ENCODE measurements at regions not wholly inside any gene's neighbourhood (a gene's known extent, or its start where the extent isn't known, plus 50 kb on each side); places are given as distances from the start of the nearest gene placed in this dataset.

DNA sequence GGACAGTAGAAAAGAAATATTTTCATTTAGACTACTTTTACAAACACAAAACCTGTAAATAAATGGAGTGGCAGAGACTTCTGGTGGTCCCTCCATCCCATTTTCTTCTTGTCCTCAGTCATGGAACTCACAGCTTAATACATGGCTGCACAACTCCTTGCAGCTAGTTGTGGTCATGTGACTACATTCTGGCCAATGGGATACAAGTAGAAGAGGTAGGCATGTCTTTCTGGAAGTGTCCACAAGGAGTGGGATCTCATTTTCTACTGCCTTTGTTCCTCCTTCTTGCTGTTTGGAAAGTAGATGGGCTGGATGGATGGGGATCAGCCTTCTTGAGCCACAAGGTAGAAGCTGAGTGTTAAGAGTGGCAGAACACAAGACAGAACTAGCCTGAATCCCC is 555.8 kb downstream of the SATB2 start:
- Histone ChIP-seq H3K9me3 (no peaks in the 10 kb centered on the region), H3K27ac (no peak overlapping the region), H3K27me3 (no peaks in the 10 kb centered on the region), H3K4me3 (no peak overlapping the region), H3K4me1 (no peaks in the 10 kb centered on the region), H3K36me3 (no peaks in the 10 kb centered on the region)
- no peak for DNase-seq
- no peak for ATAC-seq
- TF ChIP-seq, protein P1, sequence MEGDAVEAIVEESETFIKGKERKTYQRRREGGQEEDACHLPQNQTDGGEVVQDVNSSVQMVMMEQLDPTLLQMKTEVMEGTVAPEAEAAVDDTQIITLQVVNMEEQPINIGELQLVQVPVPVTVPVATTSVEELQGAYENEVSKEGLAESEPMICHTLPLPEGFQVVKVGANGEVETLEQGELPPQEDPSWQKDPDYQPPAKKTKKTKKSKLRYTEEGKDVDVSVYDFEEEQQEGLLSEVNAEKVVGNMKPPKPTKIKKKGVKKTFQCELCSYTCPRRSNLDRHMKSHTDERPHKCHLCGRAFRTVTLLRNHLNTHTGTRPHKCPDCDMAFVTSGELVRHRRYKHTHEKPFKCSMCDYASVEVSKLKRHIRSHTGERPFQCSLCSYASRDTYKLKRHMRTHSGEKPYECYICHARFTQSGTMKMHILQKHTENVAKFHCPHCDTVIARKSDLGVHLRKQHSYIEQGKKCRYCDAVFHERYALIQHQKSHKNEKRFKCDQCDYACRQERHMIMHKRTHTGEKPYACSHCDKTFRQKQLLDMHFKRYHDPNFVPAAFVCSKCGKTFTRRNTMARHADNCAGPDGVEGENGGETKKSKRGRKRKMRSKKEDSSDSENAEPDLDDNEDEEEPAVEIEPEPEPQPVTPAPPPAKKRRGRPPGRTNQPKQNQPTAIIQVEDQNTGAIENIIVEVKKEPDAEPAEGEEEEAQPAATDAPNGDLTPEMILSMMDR (IDR thresholded peaks at IDR 0.05): no peak
- intact Hi-C loops (cut with DNase I): no loop called here

DNA sequence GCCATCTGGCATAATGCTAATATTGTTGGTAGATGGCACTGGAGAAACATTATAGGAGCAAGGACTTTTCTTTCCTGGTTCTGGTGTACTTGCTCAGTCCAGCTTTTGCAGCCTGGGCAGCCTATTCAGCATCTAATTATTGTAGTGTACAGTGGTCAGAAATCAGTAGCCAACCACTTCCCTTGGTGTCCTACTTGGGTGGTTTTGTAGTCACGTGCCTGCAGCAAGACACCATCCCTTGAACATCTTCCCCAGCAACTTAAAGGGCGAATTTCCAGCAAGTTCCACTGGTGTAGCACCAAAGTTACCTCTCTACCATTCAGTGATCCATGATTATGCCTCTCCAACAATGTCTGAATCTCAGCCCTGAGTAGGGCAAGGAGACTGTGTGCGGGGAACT is 557.6 kb downstream of the SATB2 start:
- H3K27me3 ChIP-seq: no peaks in the 10 kb centered on the region
- H3K4me1 ChIP-seq: no peaks in the 10 kb centered on the region
- 74 to 77% methylated on average over 3 of the region's 3 CpGs for WGBS, 2 donors
- TF ChIP-seq, protein P1 (IDR thresholded peaks at IDR 0.05): no peak
- ATAC-seq (no peak), DNase-seq (no peak)
- H3K36me3 ChIP-seq: no peaks in the 10 kb centered on the region
- H3K9me3 ChIP-seq: no peaks in the 10 kb centered on the region
- no peak overlapping the region for H3K4me3 ChIP-seq
- no peak overlapping the region for H3K27ac ChIP-seq
- intact Hi-C loops (cut with DNase I): no loop called here

DNA sequence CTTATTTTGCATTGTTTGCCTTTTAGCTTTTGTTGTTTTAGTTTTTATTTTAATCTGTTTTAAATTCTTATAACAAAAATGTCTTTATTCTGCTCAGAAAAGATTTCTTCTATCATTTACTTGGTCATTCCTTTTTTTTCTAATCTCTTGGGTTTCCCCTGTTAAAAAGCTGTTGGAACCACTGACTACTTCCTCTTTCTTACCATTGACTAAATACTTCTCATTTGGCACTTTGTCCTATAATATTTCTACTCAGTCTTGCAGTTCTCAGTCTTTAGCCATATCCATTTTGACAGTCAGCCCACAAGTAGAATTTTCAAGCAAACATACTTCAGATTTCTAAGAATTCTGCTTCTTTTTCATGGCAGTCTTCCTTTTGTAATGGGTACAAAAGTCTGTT is 567.2 kb downstream of the SATB2 start:
- TF ChIP-seq, protein P1 (IDR thresholded peaks at IDR 0.05): no peak
- no peak for ATAC-seq
- Histone ChIP-seq H3K9me3 (peaks cover 0 to 13% (median 0%) of the 10 kb centered on the region in 11 donors), H3K36me3 (no peaks in the 10 kb centered on the region), H3K4me3 (no peak overlapping the region), H3K4me1 (no peaks in the 10 kb centered on the region), H3K27ac (no peak overlapping the region), H3K27me3 (no peaks in the 10 kb centered on the region)
- intact Hi-C loops (cut with DNase I): no loop called here
- DNase-seq: no peak

GRCh38 chr2:198883604-198884003 is 574.1 kb downstream of the SATB2 start:
- 27 to 29% methylated on average over 2 of the region's 2 CpGs for WGBS, 2 donors
- ATAC-seq (no peak), DNase-seq (no peak)
- Histone ChIP-seq H3K27ac (no peak overlapping the region), H3K4me1 (no peaks in the 10 kb centered on the region), H3K4me3 (no peak overlapping the region), H3K36me3 (no peaks in the 10 kb centered on the region), H3K9me3 (no peaks in the 10 kb centered on the region), H3K27me3 (no peaks in the 10 kb centered on the region)
- intact Hi-C loops (cut with DNase I): no loop called here
- TF ChIP-seq, protein P1 (IDR thresholded peaks at IDR 0.05): no peak

DNA sequence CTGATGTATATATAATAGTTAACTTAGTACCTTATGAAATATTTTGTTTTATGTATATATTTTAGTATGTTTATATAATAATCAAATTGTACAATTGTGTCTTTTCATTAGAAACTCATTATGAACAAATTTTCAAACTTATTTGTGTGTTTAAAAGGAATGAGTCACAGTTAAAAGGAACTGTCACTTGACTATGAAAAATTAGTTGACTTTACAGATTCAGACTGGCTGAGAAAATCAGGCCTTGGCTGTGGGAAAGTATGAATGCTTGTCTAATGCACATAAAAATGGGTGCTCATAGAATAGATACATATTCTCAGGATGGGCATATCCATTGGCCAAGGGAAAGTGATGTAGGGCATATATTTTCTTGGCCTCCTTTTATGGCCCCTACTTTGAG is 576.8 kb downstream of the SATB2 start:
- Histone ChIP-seq H3K27ac (no peak overlapping the region), H3K36me3 (no peaks in the 10 kb centered on the region), H3K9me3 (no peaks in the 10 kb centered on the region), H3K27me3 (no peaks in the 10 kb centered on the region), H3K4me3 (no peak overlapping the region), H3K4me1 (no peaks in the 10 kb centered on the region)
- TF ChIP-seq, protein P1 (IDR thresholded peaks at IDR 0.05): no peak
- DNase-seq (no peak), ATAC-seq (no peak)
- intact Hi-C loops (cut with DNase I): no loop called here
